ENCODE measurements at regions not wholly inside any gene's neighbourhood (a gene's known extent, or its start where the extent isn't known, plus 50 kb on each side); places are given as distances from the start of the nearest gene placed in this dataset.

DNA sequence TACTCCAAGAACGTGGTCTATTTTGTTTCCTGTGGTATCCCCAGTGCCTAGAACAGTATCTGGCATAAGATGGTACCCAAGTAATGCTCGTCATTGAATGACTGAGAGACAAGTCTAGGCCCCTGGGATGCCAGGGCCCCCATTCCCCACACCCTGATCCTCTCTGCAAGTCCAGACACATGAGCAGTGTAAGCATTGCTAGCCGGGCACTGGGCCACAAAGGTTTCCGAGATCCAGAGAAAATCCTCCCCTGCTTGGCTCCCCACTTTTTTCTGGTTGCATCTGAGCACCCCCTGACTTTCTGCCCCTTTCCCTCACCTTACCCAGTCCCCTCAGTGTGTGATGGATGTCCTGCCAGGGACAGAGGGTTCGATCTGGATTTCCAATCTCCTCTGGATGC is 160.1 kb upstream of the NECTIN1 start:
- TF ChIP-seq, protein P1, sequence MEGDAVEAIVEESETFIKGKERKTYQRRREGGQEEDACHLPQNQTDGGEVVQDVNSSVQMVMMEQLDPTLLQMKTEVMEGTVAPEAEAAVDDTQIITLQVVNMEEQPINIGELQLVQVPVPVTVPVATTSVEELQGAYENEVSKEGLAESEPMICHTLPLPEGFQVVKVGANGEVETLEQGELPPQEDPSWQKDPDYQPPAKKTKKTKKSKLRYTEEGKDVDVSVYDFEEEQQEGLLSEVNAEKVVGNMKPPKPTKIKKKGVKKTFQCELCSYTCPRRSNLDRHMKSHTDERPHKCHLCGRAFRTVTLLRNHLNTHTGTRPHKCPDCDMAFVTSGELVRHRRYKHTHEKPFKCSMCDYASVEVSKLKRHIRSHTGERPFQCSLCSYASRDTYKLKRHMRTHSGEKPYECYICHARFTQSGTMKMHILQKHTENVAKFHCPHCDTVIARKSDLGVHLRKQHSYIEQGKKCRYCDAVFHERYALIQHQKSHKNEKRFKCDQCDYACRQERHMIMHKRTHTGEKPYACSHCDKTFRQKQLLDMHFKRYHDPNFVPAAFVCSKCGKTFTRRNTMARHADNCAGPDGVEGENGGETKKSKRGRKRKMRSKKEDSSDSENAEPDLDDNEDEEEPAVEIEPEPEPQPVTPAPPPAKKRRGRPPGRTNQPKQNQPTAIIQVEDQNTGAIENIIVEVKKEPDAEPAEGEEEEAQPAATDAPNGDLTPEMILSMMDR (conservative IDR thresholded peaks at IDR 0.05 in 1 of 2, IDR thresholded peaks at IDR 0.05 in 1 of 2; ENCODE audit: extremely low read depth in 1 of 2, insufficient read depth in 1 of 2, low read depth in 1 of 2, low read length in 2 of 2): no peak
- TF ChIP-seq EZH2 (IDR thresholded peaks at IDR 0.05; ENCODE audit: borderline replicate concordance, low read length): no peak
